H9 (cell line): ENCODE measurements at regions not wholly inside any gene's neighbourhood (a gene's known extent, or its start where the extent isn't known, plus 50 kb on each side); places are given as distances from the start of the nearest gene placed in this dataset.

Experiments used
- DNase-seq: peaks from one replicate; pipeline ENCODE4 v3.0.0-alpha.2; 2017
- H2AFZ ChIP-seq: one replicate; pipeline ENCODE4 v1.6.1; 2013; ENCODE audit warnings: mild to moderate bottlenecking, low read length, control low read depth, moderate library complexity
- H2AK5ac ChIP-seq: 2 replicates; pipeline ENCODE4 v1.6.1; 2013; ENCODE audit warnings: low read length, control low read depth, mixed read lengths; ENCODE audit not compliant: insufficient read length
- H2BK120ac ChIP-seq: one replicate; pipeline ENCODE4 v1.6.1; 2013; ENCODE audit warnings: low read depth, mild to moderate bottlenecking, low read length, control low read depth, inconsistent platforms; ENCODE audit not compliant: poor library complexity, severe bottlenecking
- H2BK12ac ChIP-seq: 2 replicates; pipeline ENCODE4 v1.6.1; 2013; ENCODE audit warnings: low read length, control low read depth, mixed read lengths, low read depth; ENCODE audit not compliant: insufficient read length
- H2BK15ac ChIP-seq: 2 replicates; pipeline ENCODE4 v1.6.1; 2013; ENCODE audit warnings: low read depth, low read length, control low read depth
- H2BK20ac ChIP-seq: one replicate; pipeline ENCODE4 v1.6.1; 2013; ENCODE audit warnings: low read depth, mild to moderate bottlenecking, low read length, control low read depth, inconsistent platforms; ENCODE audit not compliant: poor library complexity, severe bottlenecking
- H2BK5ac ChIP-seq: 2 replicates; pipeline ENCODE4 v1.6.1; 2013; ENCODE audit warnings: low read length, control low read depth, mixed read lengths; ENCODE audit not compliant: insufficient read length
- H3K14ac ChIP-seq: 2 replicates; pipeline ENCODE4 v1.6.1; 2013; ENCODE audit warnings: low read length, control low read depth; ENCODE audit not compliant: insufficient read depth
- H3K18ac ChIP-seq: 2 replicates; pipeline ENCODE4 v1.6.1; 2013; ENCODE audit warnings: low read depth, mild to moderate bottlenecking, mixed read lengths, low read length, control low read depth; ENCODE audit not compliant: insufficient read length
- H3K23ac ChIP-seq: 2 replicates; pipeline ENCODE4 v1.6.1; 2013; ENCODE audit warnings: low read length, control low read depth, mixed read lengths, low read depth; ENCODE audit not compliant: insufficient read length
- H3K23me2 ChIP-seq: 2 replicates; pipeline ENCODE4 v1.6.1; 2013; ENCODE audit warnings: low read depth, mild to moderate bottlenecking, mixed read lengths, low read length, control low read depth; ENCODE audit not compliant: insufficient read length, poor library complexity, severe bottlenecking
- H3K27ac ChIP-seq: 2 replicates; pipeline ENCODE4 v1.5.1; 2013; ENCODE audit warnings: low read length, control low read depth, mixed read lengths, low read depth; ENCODE audit not compliant: insufficient read length
- H3K27me3 ChIP-seq: 2 replicates; pipeline ENCODE4 v1.6.1; 2013; ENCODE audit warnings: low read length, control low read depth, inconsistent platforms; ENCODE audit not compliant: insufficient read depth
- H3K4ac ChIP-seq: 2 replicates; pipeline ENCODE4 v1.6.1; 2013; ENCODE audit warnings: low read depth, mild to moderate bottlenecking, control low read depth, inconsistent platforms, low read length, moderate library complexity
- H3K4me1 ChIP-seq: 2 replicates; pipeline ENCODE4 v1.6.1; 2013; ENCODE audit warnings: low read length, control low read depth, inconsistent platforms; ENCODE audit not compliant: insufficient read depth
- H3K4me2 ChIP-seq: 2 replicates; pipeline ENCODE4 v1.6.1; 2013; ENCODE audit warnings: low read length, control low read depth, mixed read lengths; ENCODE audit not compliant: insufficient read length, insufficient read depth
- H3K56ac ChIP-seq: 2 replicates; pipeline ENCODE4 v1.6.1; 2013; ENCODE audit warnings: low read depth, mild to moderate bottlenecking, mixed read lengths, low read length, control low read depth; ENCODE audit not compliant: insufficient read length
- H3K79me1 ChIP-seq: 2 replicates; pipeline ENCODE4 v1.6.1; 2013; ENCODE audit warnings: low read depth, mild to moderate bottlenecking, moderate library complexity, low read length, control low read depth, inconsistent platforms; ENCODE audit not compliant: insufficient read depth, poor library complexity, severe bottlenecking
- H3K79me2 ChIP-seq: 2 replicates; pipeline ENCODE4 v1.6.1; 2013; ENCODE audit warnings: low read length, control low read depth, inconsistent platforms; ENCODE audit not compliant: insufficient read depth
- H3K9ac ChIP-seq: 2 replicates; pipeline ENCODE4 v1.6.1; 2013; ENCODE audit warnings: low read length, control low read depth, mixed read lengths; ENCODE audit not compliant: insufficient read length; ENCODE audit errors: extremely low read depth
- H3K9me3 ChIP-seq: one replicate; pipeline ENCODE4 v1.6.1; 2013; ENCODE audit warnings: low read depth, low read length, inconsistent platforms; ENCODE audit not compliant: control insufficient read depth
- H3T11ph ChIP-seq: one replicate; pipeline ENCODE4 v1.6.1; 2013; ENCODE audit warnings: mild to moderate bottlenecking, low read length, control low read depth, inconsistent platforms
- H4K20me1 ChIP-seq: one replicate; pipeline ENCODE4 v1.6.1; 2013; ENCODE audit not compliant: control insufficient read depth, insufficient read length, insufficient read depth
- H4K5ac ChIP-seq: 2 replicates; pipeline ENCODE4 v1.6.1; 2013; ENCODE audit warnings: low read depth, mild to moderate bottlenecking, mixed read lengths, low read length, control low read depth; ENCODE audit not compliant: insufficient read length
- H4K8ac ChIP-seq: replicated peaks from 2 replicates; pipeline ENCODE4 v1.6.1; 2013; ENCODE audit warnings: low read length, control low read depth, mixed read lengths, low read depth; ENCODE audit not compliant: insufficient read length
- H4K91ac ChIP-seq: 2 replicates; pipeline ENCODE4 v1.6.1; 2013; ENCODE audit warnings: low read depth, mild to moderate bottlenecking, moderate library complexity, mixed read lengths, low read length, control low read depth; ENCODE audit not compliant: insufficient read length
- H3K27ac Mint-ChIP-seq, 3 experiments: 2 replicates in 2 of 3; 3 replicates in 1 of 3; pipeline ENCODE4 v1.8.0; 2020 to 2021; ENCODE audit warnings: mixed read lengths in 3 of 3, mild to moderate bottlenecking in 1 of 3, moderate library complexity in 1 of 3
- H3K27me3 Mint-ChIP-seq: 2 replicates; pipeline ENCODE4 v1.8.0; 2021; ENCODE audit warnings: low read depth, mild to moderate bottlenecking, moderate library complexity, mixed read lengths
- H3K36me3 Mint-ChIP-seq, 3 experiments: 2 replicates in 2 of 3; 3 replicates in 1 of 3; pipeline ENCODE4 v1.8.0; 2020 to 2021; ENCODE audit warnings: low read depth in 3 of 3, mixed read lengths in 3 of 3; ENCODE audit not compliant: insufficient read depth in 1 of 3
- H3K4me1 Mint-ChIP-seq, 2 experiments: 2 replicates each; pipeline ENCODE4 v1.8.0; 2020; ENCODE audit warnings: mixed read lengths in 2 of 2
- H3K4me3 Mint-ChIP-seq, 2 experiments: 2 replicates in 1 of 2; 3 replicates in 1 of 2; pipeline ENCODE4 v1.8.0; 2020 to 2021; ENCODE audit warnings: mild to moderate bottlenecking in 2 of 2, mixed read lengths in 2 of 2, moderate library complexity in 1 of 2
- H3K9me3 Mint-ChIP-seq, 2 experiments: 2 replicates in 1 of 2; 3 replicates in 1 of 2; pipeline ENCODE4 v1.8.0; 2020; ENCODE audit warnings: mild to moderate bottlenecking in 2 of 2, mixed read lengths in 2 of 2, moderate library complexity in 1 of 2
- CTCF ChIP-seq: fragments of 200-600 bp; sonication (generic); conservative IDR thresholded peaks from 3 replicates; pipeline ENCODE4 v1.8.0; 2021; ENCODE audit warnings: antibody characterized with exemption, mild to moderate bottlenecking
- WGBS: extraction: QIAGEN DNeasy Blood & Tissue Kit; methylation state at CpG from one replicate; pipeline ENCODE4 v1.1.7; 2013; ENCODE audit warnings: missing lambda C conversion rate, low lambda C conversion rate, mixed read lengths; ENCODE audit not compliant: insufficient read length; ENCODE audit errors: extremely low coverage; 5-methylcytosine and 5-hydroxymethylcytosine counted together

DNA sequence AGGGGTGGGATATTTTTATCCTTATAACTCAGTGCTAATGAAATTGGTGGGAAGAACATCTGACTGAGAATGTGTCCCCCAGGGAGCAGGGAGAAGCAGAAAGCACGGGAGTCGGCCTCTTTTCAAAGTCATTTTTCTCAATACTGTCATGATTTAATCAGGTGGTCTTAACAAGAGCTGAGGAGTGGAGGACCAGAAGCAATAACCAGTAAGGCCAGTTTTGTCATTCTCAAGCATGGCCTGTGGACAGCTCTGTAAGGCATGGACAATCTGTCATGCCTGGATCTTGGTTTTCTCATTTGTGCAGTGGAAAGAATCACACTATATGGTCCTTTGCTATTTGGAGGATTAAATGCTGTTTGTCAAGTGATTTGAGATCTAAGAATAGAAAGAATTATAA lies 99.7 kb downstream of the TNFSF11 start:
- Histone ChIP-seq H2BK12ac (no peak overlapping the region), H2BK20ac (no peak overlapping the region), H3K14ac (no peak overlapping the region), H3K23me2 (no peaks in the 10 kb centered on the region), H2AK5ac (no peak overlapping the region), H3K79me2 (no peaks in the 10 kb centered on the region), H3K56ac (no peak overlapping the region), H4K20me1 (no peaks in the 10 kb centered on the region), H2AFZ (no peak overlapping the region), H3K27me3 (no peaks in the 10 kb centered on the region), H3K23ac (no peak overlapping the region), H2BK120ac (no peak overlapping the region), H3K4ac (no peak overlapping the region), H3K79me1 (no peaks in the 10 kb centered on the region), H2BK15ac (no peak overlapping the region), H3K18ac (no peak overlapping the region), H3T11ph (no peak overlapping the region), H4K8ac (no peak overlapping the region), H3K9ac (no peak overlapping the region), H3K27ac (no peak overlapping the region), H3K9me3 (no peaks in the 10 kb centered on the region), H3K4me1 (peaks cover 5% of the 10 kb centered on the region; the same call in 1 of the 2 replicates), H4K5ac (no peak overlapping the region), H3K4me2 (no peak overlapping the region), H4K91ac (no peak overlapping the region), H2BK5ac (no peak overlapping the region)
- H3K27ac Mint-ChIP-seq: no peak overlapping the region
- WGBS: no CpG with 5 or more reads among the region's 2 CpGs
- H3K36me3 Mint-ChIP-seq: peaks cover 0 to 2% (median 0%) of the 10 kb centered on the region in 3 experiments; a peak in 1 of 7 replicates
- H3K27me3 Mint-ChIP-seq: no peaks in the 10 kb centered on the region
- H3K4me1 Mint-ChIP-seq: peaks cover 12 to 14% of the 10 kb centered on the region in 2 experiments
- no peak overlapping the region for H3K4me3 Mint-ChIP-seq
- no peak for TF ChIP-seq CTCF
- peaks cover 0 to 2% of the 10 kb centered on the region in 2 experiments; a peak in 2 of 5 replicates for H3K9me3 Mint-ChIP-seq
- no peak for DNase-seq
